MV-4-11 (cell line): ENCODE measurements at regions not wholly inside any gene's neighbourhood (a gene's known extent, or its start where the extent isn't known, plus 50 kb on each side); places are given as distances from the start of the nearest gene placed in this dataset.
"Not testable (repeated sequence)": the region's sequence is repeated elsewhere in the genome, so short reads cannot be mapped to it uniquely, and the experiment has no call there.

Source experiments
- DNase-seq: peaks from one replicate; lab custom pipeline; 2025; lab: John Stamatoyannopoulos, UW

- no peak for DNase-seq
These were observed 179.0 kb downstream of the BCAS1 start for GRCh38 chr20:53891306-53891894.

DNA sequence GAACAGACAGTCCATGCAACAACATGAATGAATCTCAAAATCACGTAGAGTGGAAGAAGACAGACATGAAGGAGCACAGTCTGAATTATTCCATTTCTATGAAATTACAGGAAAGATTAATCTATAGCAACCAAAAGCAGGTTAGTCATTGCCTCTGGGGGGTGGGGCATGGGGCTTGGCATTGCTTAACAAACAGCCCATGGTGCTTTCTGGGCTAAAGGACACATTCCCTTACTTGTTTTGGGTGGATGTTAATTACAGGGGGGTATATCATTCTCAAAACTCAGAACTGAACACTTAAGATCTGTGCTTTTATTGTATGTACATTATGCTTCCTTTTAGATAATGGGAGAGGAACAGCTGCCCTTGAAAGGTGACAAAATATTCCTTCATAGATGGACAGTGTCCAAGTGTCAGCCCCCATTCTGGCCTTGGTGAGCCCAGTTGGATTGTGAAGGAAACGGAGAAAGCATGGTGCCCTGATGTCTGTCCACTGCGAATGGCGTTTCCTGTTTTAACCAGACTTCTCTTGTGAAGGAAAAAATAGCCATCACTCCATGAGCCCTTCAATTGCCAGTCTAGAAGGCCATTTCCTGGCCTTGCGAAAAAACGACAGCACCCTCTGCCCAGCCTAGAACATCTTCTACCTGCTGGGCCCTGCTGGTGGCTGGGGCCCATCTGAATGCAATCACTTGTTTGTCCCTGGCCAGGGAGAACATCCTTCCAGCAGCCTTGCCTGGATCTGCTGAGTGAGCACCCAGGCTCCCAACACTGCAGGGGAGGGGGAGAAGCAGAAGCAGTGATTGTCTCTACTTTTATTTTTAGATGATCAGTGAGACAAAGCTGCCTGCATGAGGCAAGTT lies 179.7 kb downstream of the BCAS1 start:
- no peak for DNase-seq

DNA sequence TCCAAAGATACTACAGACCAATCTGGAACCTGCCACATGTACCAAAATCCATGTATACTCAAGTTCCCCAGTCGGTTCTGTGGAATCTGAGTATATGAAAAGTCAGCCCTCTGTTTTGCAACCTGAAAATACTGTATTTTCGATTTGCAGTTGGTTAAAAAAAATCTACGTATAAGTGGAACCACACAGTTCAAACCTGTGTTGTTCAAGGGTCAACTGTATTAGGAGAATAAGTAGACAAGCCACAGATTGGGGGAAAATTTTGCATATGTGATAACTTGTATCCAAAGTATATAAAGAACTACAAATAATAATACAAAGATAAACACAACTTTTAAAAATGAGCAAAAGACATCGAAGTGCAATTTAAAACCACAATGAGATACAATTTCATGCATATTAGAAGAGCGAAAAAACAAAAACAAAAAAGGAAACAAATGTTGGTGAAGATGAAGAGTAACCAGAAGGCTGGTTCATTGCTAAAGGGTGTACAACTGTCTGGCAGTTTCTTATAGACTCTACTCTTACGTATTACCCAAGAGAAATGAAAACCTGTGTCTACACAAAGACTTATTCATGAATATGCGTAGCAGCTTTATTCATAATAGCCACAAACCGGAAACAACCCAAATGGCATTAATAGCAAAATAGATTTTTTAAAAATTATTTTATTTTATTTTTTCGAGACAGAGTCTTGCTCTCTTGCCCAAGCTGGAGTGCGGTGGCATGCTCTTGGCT lies 180.8 kb downstream of the BCAS1 start:
- DNase-seq: no peak

GRCh38 chr20:53888951-53889350 lies 181.4 kb downstream of the BCAS1 start:
- DNase-seq: no peak

- no peak for DNase-seq
These were observed 181.9 kb downstream of the BCAS1 start for GRCh38 chr20:53888510-53888909.

GRCh38 chr20:53887973-53888372 lies 182.4 kb downstream of the BCAS1 start:
- no peak for DNase-seq

- no peak for DNase-seq
These were observed 185.4 kb downstream of the BCAS1 start for GRCh38 chr20:53884859-53885541.

DNA sequence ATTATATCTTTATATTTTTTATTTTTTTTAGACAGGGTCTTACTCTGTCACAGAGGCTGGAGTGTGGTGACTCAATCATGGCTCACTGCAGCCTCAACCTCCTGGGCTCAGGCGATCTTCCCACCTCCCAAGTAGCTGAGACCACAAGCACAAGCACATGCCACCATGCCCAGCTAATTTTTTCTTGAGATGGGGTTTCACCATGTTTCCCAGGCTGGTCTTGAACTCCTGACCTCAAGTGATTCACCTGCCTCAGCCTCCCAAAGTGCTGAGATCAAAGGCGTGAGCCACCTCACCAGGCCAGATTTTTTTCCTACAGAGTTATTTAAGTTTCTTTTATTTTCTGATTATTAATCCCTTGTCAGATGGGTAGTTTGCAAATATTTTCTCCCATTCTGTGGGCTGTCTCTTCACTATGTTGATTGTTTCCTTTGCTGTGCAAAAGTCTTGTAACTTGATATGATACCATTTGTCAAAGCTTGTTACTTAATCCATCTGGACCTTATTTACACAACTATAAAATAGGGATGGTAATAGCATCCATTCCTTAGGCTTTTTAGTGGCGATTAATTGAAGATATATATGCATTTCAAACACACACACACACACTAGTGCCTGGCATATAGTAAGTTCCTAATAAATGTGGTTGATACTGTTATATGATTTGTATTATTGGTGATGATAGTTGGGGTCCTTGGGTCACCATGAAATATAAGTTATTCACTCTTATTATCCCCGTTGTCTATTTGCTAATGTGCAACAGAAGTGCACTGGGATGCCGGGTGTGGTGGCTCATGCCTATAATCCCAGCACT lies 187.1 kb downstream of the BCAS1 start:
- DNase-seq: no peak

- DNase-seq: not testable (repeated sequence)
These were observed 187.9 kb downstream of the BCAS1 start for GRCh38 chr20:53882438-53882986.

GRCh38 chr20:53881362-53881761 lies 189.0 kb downstream of the BCAS1 start:
- DNase-seq: peak; percentile 28

- DNase-seq: peak; percentile 66
These were observed 190.2 kb downstream of the BCAS1 start for GRCh38 chr20:53880108-53880641.

GRCh38 chr20:53879048-53879684 lies 191.2 kb downstream of the BCAS1 start:
- DNase-seq: no peak

GRCh38 chr20:53878262-53879047 lies 191.9 kb downstream of the BCAS1 start:
- no peak for DNase-seq

DNA sequence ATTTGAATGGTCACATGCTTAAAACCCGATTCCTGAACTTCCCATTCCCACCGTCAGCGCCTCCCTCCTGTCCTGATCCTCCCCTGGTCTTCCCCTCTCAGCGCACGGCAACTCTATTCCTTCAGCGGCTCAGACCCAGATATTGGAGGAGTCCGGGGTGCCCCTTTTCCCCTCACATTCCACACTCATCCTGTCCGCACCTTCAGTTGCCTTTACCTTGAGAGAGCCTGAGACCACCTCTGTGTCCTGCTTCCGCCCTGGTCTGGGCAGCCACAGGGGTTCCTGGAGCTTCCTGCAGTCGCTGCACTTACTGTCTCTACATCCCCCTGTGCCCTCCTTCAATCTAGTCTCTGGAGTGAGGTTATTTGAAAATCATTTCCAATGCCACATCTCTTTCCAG lies 193.4 kb downstream of the BCAS1 start:
- no peak for DNase-seq

- DNase-seq: no peak
These were observed 193.9 kb downstream of the BCAS1 start for GRCh38 chr20:53876470-53876869.

- peak; percentile 83 for DNase-seq
These were observed 194.9 kb downstream of the BCAS1 start for GRCh38 chr20:53875452-53875851.

DNA sequence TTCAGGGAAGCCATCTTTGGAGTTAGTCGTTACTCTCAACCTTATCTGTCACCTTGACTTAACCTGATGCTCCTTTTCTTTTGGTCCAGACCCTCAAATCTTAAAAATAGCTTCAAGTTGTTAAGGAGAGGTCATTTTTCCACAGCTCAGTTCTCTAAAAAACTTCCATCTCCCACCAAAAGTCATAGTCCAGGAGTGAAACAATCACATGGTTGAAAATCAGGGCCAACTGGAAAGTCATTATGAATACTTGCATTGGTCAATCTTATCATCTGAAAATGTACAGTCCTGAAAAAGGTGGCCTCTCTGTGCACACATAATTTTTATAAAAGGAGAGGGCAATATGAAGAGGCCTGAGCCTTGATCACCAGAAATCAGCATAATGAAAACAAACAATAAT lies 195.7 kb downstream of the BCAS1 start:
- no peak for DNase-seq

DNA sequence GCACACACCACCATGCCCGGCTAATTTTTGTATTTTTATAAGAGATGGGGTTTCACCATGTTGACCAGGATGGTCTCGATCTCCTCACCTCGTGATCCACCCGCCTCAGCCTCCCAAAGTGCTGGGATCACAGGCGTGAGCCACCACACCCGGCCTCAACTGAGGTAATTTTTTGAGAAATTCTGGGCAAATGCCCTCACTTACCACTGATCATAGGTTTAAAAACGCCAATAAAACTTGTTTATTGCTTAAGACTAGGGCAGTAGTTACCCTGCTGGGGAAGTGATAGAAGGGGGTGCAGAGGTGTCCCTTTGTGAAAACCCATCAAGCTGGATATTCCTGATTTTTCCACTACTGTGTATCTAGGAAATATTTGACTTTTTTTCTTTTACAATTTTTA lies 196.3 kb downstream of the BCAS1 start:
- no peak for DNase-seq

GRCh38 chr20:53873230-53873604 lies 197.2 kb downstream of the BCAS1 start:
- no peak for DNase-seq
